Stomach (tissue), 4 donors: ENCODE measurements at regions not wholly inside any gene's neighbourhood (a gene's known extent, or its start where the extent isn't known, plus 50 kb on each side); places are given as distances from the start of the nearest gene placed in this dataset.

Experiments
- POLR2A ChIP-seq, 4 donors: fragments of 450-650 bp; IDR thresholded peaks; one replicate each; pipeline ENCODE4 v1.6.1; 2016; ENCODE audit warnings: antibody characterized with exemption in 4 of 4, control low read depth in 2 of 4, mild to moderate bottlenecking in 1 of 4, moderate library complexity in 1 of 4
- POLR2AphosphoS5 ChIP-seq, 3 donors: sonication (generic); formaldehyde crosslinking; IDR thresholded peaks; one replicate each; pipeline ENCODE4 v1.6.1; 2016; ENCODE audit warnings: antibody characterized with exemption in 3 of 3
- TF ChIP-seq, protein P1 (sequence below), 7 experiments: fragments of 450-650 bp in 4 of 7; fragments of 200-600 bp in 3 of 7; sonication (generic) in 3 of 7; IDR thresholded peaks; one replicate each; pipeline ENCODE4 v1.5.1; 2016 to 2019; ENCODE audit warnings: antibody characterized with exemption in 7 of 7, control low read depth in 2 of 7, mild to moderate bottlenecking in 1 of 7

DNA sequence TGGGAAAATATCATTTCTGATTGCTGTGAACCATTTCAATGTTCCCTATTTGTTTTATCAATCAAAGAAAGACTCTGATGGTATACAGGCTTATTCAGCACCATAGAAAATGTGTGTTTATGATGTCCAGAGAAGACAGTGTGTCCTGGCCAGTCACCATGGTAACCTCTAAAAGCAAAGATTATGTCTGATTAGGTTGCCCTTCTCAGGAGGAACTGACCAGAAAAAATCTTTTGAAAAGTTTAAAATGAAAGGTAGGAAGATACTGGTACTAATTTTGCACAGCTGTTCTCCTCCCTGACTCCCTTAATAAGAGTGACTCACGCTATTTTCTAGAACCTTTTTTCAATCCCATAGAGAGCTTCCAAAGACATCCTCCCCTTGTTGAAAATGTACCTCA, 391.8 kb upstream of the DCN start:
- TF ChIP-seq, protein P1, sequence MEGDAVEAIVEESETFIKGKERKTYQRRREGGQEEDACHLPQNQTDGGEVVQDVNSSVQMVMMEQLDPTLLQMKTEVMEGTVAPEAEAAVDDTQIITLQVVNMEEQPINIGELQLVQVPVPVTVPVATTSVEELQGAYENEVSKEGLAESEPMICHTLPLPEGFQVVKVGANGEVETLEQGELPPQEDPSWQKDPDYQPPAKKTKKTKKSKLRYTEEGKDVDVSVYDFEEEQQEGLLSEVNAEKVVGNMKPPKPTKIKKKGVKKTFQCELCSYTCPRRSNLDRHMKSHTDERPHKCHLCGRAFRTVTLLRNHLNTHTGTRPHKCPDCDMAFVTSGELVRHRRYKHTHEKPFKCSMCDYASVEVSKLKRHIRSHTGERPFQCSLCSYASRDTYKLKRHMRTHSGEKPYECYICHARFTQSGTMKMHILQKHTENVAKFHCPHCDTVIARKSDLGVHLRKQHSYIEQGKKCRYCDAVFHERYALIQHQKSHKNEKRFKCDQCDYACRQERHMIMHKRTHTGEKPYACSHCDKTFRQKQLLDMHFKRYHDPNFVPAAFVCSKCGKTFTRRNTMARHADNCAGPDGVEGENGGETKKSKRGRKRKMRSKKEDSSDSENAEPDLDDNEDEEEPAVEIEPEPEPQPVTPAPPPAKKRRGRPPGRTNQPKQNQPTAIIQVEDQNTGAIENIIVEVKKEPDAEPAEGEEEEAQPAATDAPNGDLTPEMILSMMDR (IDR thresholded peaks at IDR 0.05), result no peak
- no peak for TF ChIP-seq POLR2A (IDR thresholded peaks at IDR 0.05)
- TF ChIP-seq POLR2AphosphoS5 (IDR thresholded peaks at IDR 0.05), result no peak
